ENCODE measurements at regions not wholly inside any gene's neighbourhood (a gene's known extent, or its start where the extent isn't known, plus 50 kb on each side); places are given as distances from the start of the nearest gene placed in this dataset.

- DNase-seq (ENCODE audit: low read depth, low spot score) = peak; percentile 28
- in situ Hi-C loops (cut with HindIII; ENCODE audit: low sequenced_read_pairs) = no loop called here
Observed at GRCh38 chr12:116459916-116460663, 99.1 kb upstream of the MAP1LC3B2 start.

GRCh38 chr12:116461060-116461459 is 98.1 kb upstream of the MAP1LC3B2 start:
- in situ Hi-C loops (cut with HindIII; ENCODE audit: low sequenced_read_pairs) = no loop called here
- TF ChIP-seq CTCF (IDR thresholded peaks at IDR 0.05; ENCODE audit: low read depth, low read length) = no peak
- DNase-seq (ENCODE audit: low read depth, low spot score) = no peak
- H3K4me3 ChIP-seq (ENCODE audit: low read depth, low read length) = no peak overlapping the region

More at GRCh38 chr12:116459916-116460663, 99.1 kb upstream of the MAP1LC3B2 start:
- no peak for TF ChIP-seq CTCF (IDR thresholded peaks at IDR 0.05; ENCODE audit: low read depth, low read length)
- H3K4me3 ChIP-seq (ENCODE audit: low read depth, low read length) = no peak overlapping the region

GRCh38 chr12:116463366-116463765 is 95.8 kb upstream of the MAP1LC3B2 start:
- no peak for TF ChIP-seq CTCF (IDR thresholded peaks at IDR 0.05; ENCODE audit: low read depth, low read length)
- H3K4me3 ChIP-seq (ENCODE audit: low read depth, low read length) = no peak overlapping the region
- no peak for DNase-seq (ENCODE audit: low read depth, low spot score)
- in situ Hi-C loops (cut with HindIII; ENCODE audit: low sequenced_read_pairs) = no loop called here

- no peak overlapping the region for H3K4me3 ChIP-seq (ENCODE audit: low read depth, low read length)
- in situ Hi-C loops (cut with HindIII; ENCODE audit: low sequenced_read_pairs) = no loop called here
- TF ChIP-seq CTCF (IDR thresholded peaks at IDR 0.05; ENCODE audit: low read depth, low read length) = no peak
- DNase-seq (ENCODE audit: low read depth, low spot score) = no peak
Observed at GRCh38 chr12:116465407-116465806, 93.8 kb upstream of the MAP1LC3B2 start.

GRCh38 chr12:116465856-116466255 is 93.3 kb upstream of the MAP1LC3B2 start:
- in situ Hi-C loops (cut with HindIII; ENCODE audit: low sequenced_read_pairs) = no loop called here
- TF ChIP-seq CTCF (IDR thresholded peaks at IDR 0.05; ENCODE audit: low read depth, low read length) = no peak
- no peak for DNase-seq (ENCODE audit: low read depth, low spot score)
- no peak overlapping the region for H3K4me3 ChIP-seq (ENCODE audit: low read depth, low read length)

GRCh38 chr12:116466536-116466935 is 92.6 kb upstream of the MAP1LC3B2 start:
- TF ChIP-seq CTCF (IDR thresholded peaks at IDR 0.05; ENCODE audit: low read depth, low read length) = no peak
- no peak overlapping the region for H3K4me3 ChIP-seq (ENCODE audit: low read depth, low read length)
- DNase-seq (ENCODE audit: low read depth, low spot score) = no peak
- in situ Hi-C loops (cut with HindIII; ENCODE audit: low sequenced_read_pairs) = no loop called here

Data from astrocyte of the spinal cord (primary cell).